DND-41 (cell line): ENCODE measurements at regions not wholly inside any gene's neighbourhood (a gene's known extent, or its start where the extent isn't known, plus 50 kb on each side); places are given as distances from the start of the nearest gene placed in this dataset.

Experiments
- EZH2 ChIP-seq: IDR thresholded peaks from 3 replicates; pipeline ENCODE4 v1.6.1; 2012; ENCODE audit warnings: borderline replicate concordance, low read depth, mild to moderate bottlenecking, moderate library complexity, low read length, inconsistent platforms; ENCODE audit not compliant: severe bottlenecking
- TF ChIP-seq, protein P1 (sequence below): IDR thresholded peaks from 2 replicates; pipeline ENCODE4 v1.5.1; 2012; ENCODE audit warnings: borderline replicate concordance, low read length, moderate library complexity, mild to moderate bottlenecking; ENCODE audit not compliant: poor library complexity, severe bottlenecking; ENCODE audit errors: extremely low read depth

GRCh38 chr9:105126226-105126625 lies 118.2 kb upstream of the SLC44A1 start:
- TF ChIP-seq, protein P1, sequence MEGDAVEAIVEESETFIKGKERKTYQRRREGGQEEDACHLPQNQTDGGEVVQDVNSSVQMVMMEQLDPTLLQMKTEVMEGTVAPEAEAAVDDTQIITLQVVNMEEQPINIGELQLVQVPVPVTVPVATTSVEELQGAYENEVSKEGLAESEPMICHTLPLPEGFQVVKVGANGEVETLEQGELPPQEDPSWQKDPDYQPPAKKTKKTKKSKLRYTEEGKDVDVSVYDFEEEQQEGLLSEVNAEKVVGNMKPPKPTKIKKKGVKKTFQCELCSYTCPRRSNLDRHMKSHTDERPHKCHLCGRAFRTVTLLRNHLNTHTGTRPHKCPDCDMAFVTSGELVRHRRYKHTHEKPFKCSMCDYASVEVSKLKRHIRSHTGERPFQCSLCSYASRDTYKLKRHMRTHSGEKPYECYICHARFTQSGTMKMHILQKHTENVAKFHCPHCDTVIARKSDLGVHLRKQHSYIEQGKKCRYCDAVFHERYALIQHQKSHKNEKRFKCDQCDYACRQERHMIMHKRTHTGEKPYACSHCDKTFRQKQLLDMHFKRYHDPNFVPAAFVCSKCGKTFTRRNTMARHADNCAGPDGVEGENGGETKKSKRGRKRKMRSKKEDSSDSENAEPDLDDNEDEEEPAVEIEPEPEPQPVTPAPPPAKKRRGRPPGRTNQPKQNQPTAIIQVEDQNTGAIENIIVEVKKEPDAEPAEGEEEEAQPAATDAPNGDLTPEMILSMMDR = no peak
- no peak for TF ChIP-seq EZH2
